GM23248 (cell line): ENCODE measurements at regions not wholly inside any gene's neighbourhood (a gene's known extent, or its start where the extent isn't known, plus 50 kb on each side); places are given as distances from the start of the nearest gene placed in this dataset.

Source experiments
- EZH2 ChIP-seq: fragments of 200-600 bp; sonication (generic); IDR thresholded peaks from 2 replicates; pipeline ENCODE4 v1.6.1; 2018; ENCODE audit warnings: antibody characterized with exemption, mild to moderate bottlenecking; ENCODE audit not compliant: insufficient read depth, poor library complexity, severe bottlenecking
- EZH2phosphoT487 ChIP-seq: fragments of 200-600 bp; sonication (generic); IDR thresholded peaks from 2 replicates; pipeline ENCODE4 v1.6.1; 2018; ENCODE audit warnings: antibody characterized with exemption, moderate library complexity, mild to moderate bottlenecking, low read depth; ENCODE audit not compliant: insufficient read depth

- no peak for TF ChIP-seq EZH2
- TF ChIP-seq EZH2phosphoT487: no peak
These were observed 202.1 kb downstream of the HNRNPD start for GRCh38 chr4:82171531-82172155.
